ENCODE measurements at regions not wholly inside any gene's neighbourhood (a gene's known extent, or its start where the extent isn't known, plus 50 kb on each side); places are given as distances from the start of the nearest gene placed in this dataset.
A peak's percentile ranks its signal among the peaks of the same experiment; 100 is the strongest.

GRCh38 chr12:107917912-107918800, 143.7 kb downstream of the ASCL4 start:
- no peaks in the 10 kb centered on the region for H3K9me3 ChIP-seq (ENCODE audit: low read length)
- CTCF ChIA-PET (ENCODE audit: unreplicated experiment), result no interaction called here
- H3K4me3 ChIP-seq (ENCODE audit: low read depth, low read length, poor library complexity, severe bottlenecking), result no peak overlapping the region
- H3K27ac ChIP-seq (ENCODE audit: low read depth, low read length, poor library complexity, severe bottlenecking), result no peak overlapping the region
- no peaks in the 10 kb centered on the region for H3K9me2 ChIP-seq (ENCODE audit: insufficient read depth, low read length)
- H2AFZ ChIP-seq (ENCODE audit: low read length), result no peak overlapping the region
- no peaks in the 10 kb centered on the region for H3K4me1 ChIP-seq (ENCODE audit: insufficient read depth, low read length, poor library complexity, severe bottlenecking)
- no peaks in the 10 kb centered on the region for H3K36me3 ChIP-seq (ENCODE audit: insufficient read depth, low read length)
- H3K79me2 ChIP-seq (ENCODE audit: insufficient read depth, low read depth, low read length), result no peaks in the 10 kb centered on the region
- peak; percentile 34 for DNase-seq (ENCODE audit: low spot score)
- no TSS peak for BruUV-seq (replicated peaks)
- TF ChIP-seq CTCF (conservative IDR thresholded peaks at IDR 0.05; ENCODE audit: low read length), result peak; percentile 77
- no peak for TF ChIP-seq EZH2phosphoT487 (IDR thresholded peaks at IDR 0.05; ENCODE audit: borderline replicate concordance, low read depth, low read length)
- no peak overlapping the region for H3K4me2 ChIP-seq (ENCODE audit: low read length)
- POLR2A ChIA-PET, result interaction anchor here (1.1 kb wide), 1 partner anchor 46 kb away, joined by 3 read pairs; no protein-coding TSS in a partner anchor
- intact Hi-C loops (cut with micrococcal nuclease; ENCODE audit: unreplicated experiment), result loop anchor here (10.0 kb wide), 2 partner anchors 277 to 597 kb away; partner anchors contain the start of gene FICD
- no peaks in the 10 kb centered on the region for H4K20me1 ChIP-seq (ENCODE audit: insufficient read depth, low read length)

GRCh38 chr12:107921062-107921461, 146.6 kb downstream of the ASCL4 start:
- H3K4me3 ChIP-seq (ENCODE audit: low read depth, low read length, poor library complexity, severe bottlenecking), result no peak overlapping the region
- TF ChIP-seq EZH2phosphoT487 (IDR thresholded peaks at IDR 0.05; ENCODE audit: borderline replicate concordance, low read depth, low read length) (no peak), CTCF (conservative IDR thresholded peaks at IDR 0.05; ENCODE audit: low read length) (no peak)
- H3K9me2 ChIP-seq (ENCODE audit: insufficient read depth, low read length), result no peaks in the 10 kb centered on the region
- intact Hi-C loops (cut with micrococcal nuclease; ENCODE audit: unreplicated experiment), result no loop called here
- ChIA-PET POLR2A (no interaction called here), CTCF (ENCODE audit: unreplicated experiment) (no interaction called here)
- no peaks in the 10 kb centered on the region for H4K20me1 ChIP-seq (ENCODE audit: insufficient read depth, low read length)
- H3K36me3 ChIP-seq (ENCODE audit: insufficient read depth, low read length), result no peaks in the 10 kb centered on the region
- H3K4me1 ChIP-seq (ENCODE audit: insufficient read depth, low read length, poor library complexity, severe bottlenecking), result no peaks in the 10 kb centered on the region
- H3K27ac ChIP-seq (ENCODE audit: low read depth, low read length, poor library complexity, severe bottlenecking), result no peak overlapping the region
- H3K9me3 ChIP-seq (ENCODE audit: low read length), result no peaks in the 10 kb centered on the region
- no peak overlapping the region for H3K4me2 ChIP-seq (ENCODE audit: low read length)
- H3K79me2 ChIP-seq (ENCODE audit: insufficient read depth, low read depth, low read length), result no peaks in the 10 kb centered on the region
- no peak for DNase-seq (ENCODE audit: low spot score)
- H2AFZ ChIP-seq (ENCODE audit: low read length), result no peak overlapping the region
- no TSS peak for BruUV-seq (replicated peaks)

- Histone ChIP-seq H3K79me2 (ENCODE audit: insufficient read depth, low read depth, low read length) (no peaks in the 10 kb centered on the region), H3K4me1 (ENCODE audit: insufficient read depth, low read length, poor library complexity, severe bottlenecking) (no peaks in the 10 kb centered on the region), H3K9me3 (ENCODE audit: low read length) (no peaks in the 10 kb centered on the region), H4K20me1 (ENCODE audit: insufficient read depth, low read length) (no peaks in the 10 kb centered on the region), H3K27ac (ENCODE audit: low read depth, low read length, poor library complexity, severe bottlenecking) (no peak overlapping the region), H3K4me3 (ENCODE audit: low read depth, low read length, poor library complexity, severe bottlenecking) (no peak overlapping the region), H3K9me2 (ENCODE audit: insufficient read depth, low read length) (no peaks in the 10 kb centered on the region), H3K36me3 (ENCODE audit: insufficient read depth, low read length) (no peaks in the 10 kb centered on the region), H3K4me2 (ENCODE audit: low read length) (no peak overlapping the region), H2AFZ (ENCODE audit: low read length) (no peak overlapping the region)
- TF ChIP-seq EZH2phosphoT487 (IDR thresholded peaks at IDR 0.05; ENCODE audit: borderline replicate concordance, low read depth, low read length) (no peak), CTCF (conservative IDR thresholded peaks at IDR 0.05; ENCODE audit: low read length) (no peak)
- intact Hi-C loops (cut with micrococcal nuclease; ENCODE audit: unreplicated experiment), result no loop called here
- BruUV-seq (replicated peaks), result no TSS peak
- POLR2A ChIA-PET, result no interaction called here
- no peak for DNase-seq (ENCODE audit: low spot score)
- CTCF ChIA-PET (ENCODE audit: unreplicated experiment), result no interaction called here
These were observed 150.6 kb downstream of the ASCL4 start for GRCh38 chr12:107925125-107925524.
